ENCODE measurements at regions not wholly inside any gene's neighbourhood (a gene's known extent, or its start where the extent isn't known, plus 50 kb on each side); places are given as distances from the start of the nearest gene placed in this dataset.

DNA sequence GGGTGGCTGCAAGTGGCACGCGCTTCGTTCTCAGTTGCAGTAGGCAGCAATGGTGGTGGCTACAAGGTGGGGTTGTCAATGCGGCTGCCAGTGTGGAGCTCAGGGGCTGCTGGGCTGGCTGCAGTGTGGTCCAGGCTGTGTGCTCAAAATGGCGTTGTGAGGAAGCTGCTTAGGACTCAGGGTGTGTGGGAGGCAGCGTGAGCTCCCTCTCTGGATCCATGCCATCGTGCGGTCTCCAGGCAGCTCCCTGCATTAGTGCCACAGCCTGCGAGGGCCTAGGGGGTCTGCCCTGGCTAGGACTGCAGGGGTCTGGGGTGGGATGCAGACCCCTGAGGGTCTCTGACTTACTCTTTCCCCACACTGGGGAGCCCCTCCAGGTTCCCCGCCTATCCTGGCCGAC is 397.2 kb downstream of the OCA2 start (continued):
- TF ChIP-seq, protein P1, sequence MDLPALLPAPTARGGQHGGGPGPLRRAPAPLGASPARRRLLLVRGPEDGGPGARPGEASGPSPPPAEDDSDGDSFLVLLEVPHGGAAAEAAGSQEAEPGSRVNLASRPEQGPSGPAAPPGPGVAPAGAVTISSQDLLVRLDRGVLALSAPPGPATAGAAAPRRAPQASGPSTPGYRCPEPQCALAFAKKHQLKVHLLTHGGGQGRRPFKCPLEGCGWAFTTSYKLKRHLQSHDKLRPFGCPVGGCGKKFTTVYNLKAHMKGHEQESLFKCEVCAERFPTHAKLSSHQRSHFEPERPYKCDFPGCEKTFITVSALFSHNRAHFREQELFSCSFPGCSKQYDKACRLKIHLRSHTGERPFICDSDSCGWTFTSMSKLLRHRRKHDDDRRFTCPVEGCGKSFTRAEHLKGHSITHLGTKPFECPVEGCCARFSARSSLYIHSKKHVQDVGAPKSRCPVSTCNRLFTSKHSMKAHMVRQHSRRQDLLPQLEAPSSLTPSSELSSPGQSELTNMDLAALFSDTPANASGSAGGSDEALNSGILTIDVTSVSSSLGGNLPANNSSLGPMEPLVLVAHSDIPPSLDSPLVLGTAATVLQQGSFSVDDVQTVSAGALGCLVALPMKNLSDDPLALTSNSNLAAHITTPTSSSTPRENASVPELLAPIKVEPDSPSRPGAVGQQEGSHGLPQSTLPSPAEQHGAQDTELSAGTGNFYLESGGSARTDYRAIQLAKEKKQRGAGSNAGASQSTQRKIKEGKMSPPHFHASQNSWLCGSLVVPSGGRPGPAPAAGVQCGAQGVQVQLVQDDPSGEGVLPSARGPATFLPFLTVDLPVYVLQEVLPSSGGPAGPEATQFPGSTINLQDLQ (CRISPR knock-in tag; IDR thresholded peaks at IDR 0.05), result no peak
- TF ChIP-seq ZNF558 (CRISPR knock-in tag; IDR thresholded peaks at IDR 0.05; ENCODE audit: borderline replicate concordance), result no peak
- TF ChIP-seq SRSF4 (IDR thresholded peaks at IDR 0.05; ENCODE audit: low read depth, low read length, poor library complexity, severe bottlenecking), result no peak
- TF ChIP-seq, protein P2, sequence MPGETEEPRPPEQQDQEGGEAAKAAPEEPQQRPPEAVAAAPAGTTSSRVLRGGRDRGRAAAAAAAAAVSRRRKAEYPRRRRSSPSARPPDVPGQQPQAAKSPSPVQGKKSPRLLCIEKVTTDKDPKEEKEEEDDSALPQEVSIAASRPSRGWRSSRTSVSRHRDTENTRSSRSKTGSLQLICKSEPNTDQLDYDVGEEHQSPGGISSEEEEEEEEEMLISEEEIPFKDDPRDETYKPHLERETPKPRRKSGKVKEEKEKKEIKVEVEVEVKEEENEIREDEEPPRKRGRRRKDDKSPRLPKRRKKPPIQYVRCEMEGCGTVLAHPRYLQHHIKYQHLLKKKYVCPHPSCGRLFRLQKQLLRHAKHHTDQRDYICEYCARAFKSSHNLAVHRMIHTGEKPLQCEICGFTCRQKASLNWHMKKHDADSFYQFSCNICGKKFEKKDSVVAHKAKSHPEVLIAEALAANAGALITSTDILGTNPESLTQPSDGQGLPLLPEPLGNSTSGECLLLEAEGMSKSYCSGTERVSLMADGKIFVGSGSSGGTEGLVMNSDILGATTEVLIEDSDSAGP (CRISPR knock-in tag; IDR thresholded peaks at IDR 0.05; ENCODE audit: borderline replicate concordance), result no peak
- TF ChIP-seq ZBTB38 (CRISPR knock-in tag; IDR thresholded peaks at IDR 0.05), result no peak
- TF ChIP-seq ZNF30 (CRISPR knock-in tag; IDR thresholded peaks at IDR 0.05), result no peak
- no peak for TF ChIP-seq IKZF1 (IDR thresholded peaks at IDR 0.05)

DNA sequence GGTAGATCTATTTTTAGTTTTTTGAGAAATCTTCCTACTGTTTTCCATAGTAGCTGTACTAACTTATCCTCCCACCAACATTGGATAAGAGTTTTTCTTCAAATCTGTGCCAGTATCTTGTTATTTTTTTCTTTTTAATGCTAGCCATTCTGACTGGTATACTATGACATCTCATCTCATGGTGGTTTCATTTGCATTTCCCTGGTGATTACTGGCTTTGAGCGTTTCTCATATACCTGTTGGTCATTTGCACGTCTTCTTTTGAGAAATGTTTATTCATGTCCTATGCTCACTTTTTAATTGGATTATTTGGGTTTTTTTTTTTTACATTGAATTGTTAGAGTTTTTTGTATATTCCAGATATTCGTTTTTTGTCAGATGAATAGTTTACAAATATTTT is 398.1 kb downstream of the OCA2 start:
- in situ Hi-C loops (cut with HindIII; ENCODE audit: extremely low pct_ligation_motif_present, low pct_unique_long_range_greater_than_20kb), result no loop called here
- Histone ChIP-seq H2AFZ (ENCODE audit: low read length) (no peak overlapping the region), H3K9ac (ENCODE audit: insufficient read depth, low read depth, low read length) (no peak overlapping the region), H3K4me3 (replicated peaks in 1 of 3; ENCODE audit: insufficient read depth in 1 of 3, low read depth in 2 of 3, low read length in 3 of 3) (no peak overlapping the region), H3K4me2 (ENCODE audit: low read depth, low read length) (no peak overlapping the region), H3K79me2 (ENCODE audit: insufficient read depth, low read length) (no peaks in the 10 kb centered on the region), H4K20me1 (ENCODE audit: insufficient read depth, low read length) (no peaks in the 10 kb centered on the region), H3K9me3 (ENCODE audit: low read length) (no peaks in the 10 kb centered on the region), H3K27me3 (ENCODE audit: control insufficient read depth in 1 of 2, insufficient read depth in 2 of 2, low read length in 2 of 2) (no peaks in the 10 kb centered on the region; a peak in 2 of 5 replicates), H3K36me3 (replicated peaks in 1 of 2; ENCODE audit: control insufficient read depth in 1 of 2, insufficient read depth in 2 of 2, low read length in 2 of 2) (no peaks in the 10 kb centered on the region), H3K27ac (ENCODE audit: extremely low read length, insufficient read depth, low read length) (no peak overlapping the region), H3K4me1 (ENCODE audit: insufficient read depth, low read length) (no peaks in the 10 kb centered on the region)
- WGBS (ENCODE audit: low lambda C conversion rate), result 2% methylated on average over 3 of the region's 3 CpGs
- intact Hi-C loops (cut with micrococcal nuclease; ENCODE audit: unreplicated experiment), result no loop called here
- TF ChIP-seq HHEX (CRISPR knock-in tag; IDR thresholded peaks at IDR 0.05), result no peak
- TF ChIP-seq, protein P3, sequence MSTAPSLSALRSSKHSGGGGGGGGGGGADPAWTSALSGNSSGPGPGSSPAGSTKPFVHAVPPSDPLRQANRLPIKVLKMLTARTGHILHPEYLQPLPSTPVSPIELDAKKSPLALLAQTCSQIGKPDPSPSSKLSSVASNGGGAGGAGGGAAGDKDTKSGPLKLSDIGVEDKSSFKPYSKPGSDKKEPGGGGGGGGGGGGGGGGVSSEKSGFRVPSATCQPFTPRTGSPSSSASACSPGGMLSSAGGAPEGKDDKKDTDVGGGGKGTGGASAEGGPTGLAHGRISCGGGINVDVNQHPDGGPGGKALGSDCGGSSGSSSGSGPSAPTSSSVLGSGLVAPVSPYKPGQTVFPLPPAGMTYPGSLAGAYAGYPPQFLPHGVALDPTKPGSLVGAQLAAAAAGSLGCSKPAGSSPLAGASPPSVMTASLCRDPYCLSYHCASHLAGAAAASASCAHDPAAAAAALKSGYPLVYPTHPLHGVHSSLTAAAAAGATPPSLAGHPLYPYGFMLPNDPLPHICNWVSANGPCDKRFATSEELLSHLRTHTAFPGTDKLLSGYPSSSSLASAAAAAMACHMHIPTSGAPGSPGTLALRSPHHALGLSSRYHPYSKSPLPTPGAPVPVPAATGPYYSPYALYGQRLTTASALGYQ (CRISPR knock-in tag; IDR thresholded peaks at IDR 0.05), result no peak
- no peak for TF ChIP-seq JDP2 (CRISPR knock-in tag; IDR thresholded peaks at IDR 0.05; ENCODE audit: borderline replicate concordance)
- CTCF ChIA-PET (ENCODE audit: low intra/inter-chr PET ratio, low total read pairs), result no interaction called here
- POLR2A ChIA-PET, result no interaction called here
- no peak for DNase-seq (ENCODE audit: low spot score)
- BruUV-seq (replicated peaks), result no TSS peak
- FAIRE-seq, result no peak
- ATAC-seq, result no peak

All from HepG2 (cell line).